GM12878 (cell line): ENCODE measurements at regions not wholly inside any gene's neighbourhood (a gene's known extent, or its start where the extent isn't known, plus 50 kb on each side); places are given as distances from the start of the nearest gene placed in this dataset.

Experiments
- BACH1 ChIP-seq: fragments of 450-650 bp; IDR thresholded peaks from 2 replicates; pipeline ENCODE4 v1.6.1; 2017; ENCODE audit warnings: mild to moderate bottlenecking, borderline replicate concordance
- BRCA1 ChIP-seq: IDR thresholded peaks from 2 replicates; pipeline ENCODE4 v1.6.1; 2011; ENCODE audit warnings: low read depth, low read length, improper control_type of control experiment
- CTCF ChIP-seq, 3 experiments: IDR thresholded peaks in 2 of 3; conservative IDR thresholded peaks in 1 of 3; 2 replicates each; pipeline ENCODE4 v1.5.1; 2011; ENCODE audit warnings: low read depth in 3 of 3, low read length in 3 of 3, mild to moderate bottlenecking in 3 of 3, control low read depth in 2 of 3, moderate library complexity in 2 of 3, inconsistent platforms in 1 of 3, mixed read lengths in 1 of 3; ENCODE audit not compliant: control insufficient read depth in 2 of 3, insufficient read depth in 1 of 3; ENCODE audit errors: extremely low read depth in 1 of 3
- EZH2 ChIP-seq: IDR thresholded peaks from 2 replicates; pipeline ENCODE4 v1.6.1; 2012; ENCODE audit warnings: low read depth, mild to moderate bottlenecking, control low read depth, inconsistent platforms, low read length, borderline replicate concordance; ENCODE audit not compliant: control insufficient read depth
- FOS ChIP-seq: IDR thresholded peaks from 3 replicates; pipeline ENCODE4 v1.6.1; 2011; ENCODE audit warnings: borderline replicate concordance; ENCODE audit not compliant: insufficient read length; ENCODE audit errors: extremely low read depth
- GABPA ChIP-seq: IDR thresholded peaks from 2 replicates; pipeline ENCODE4 v1.6.1; 2014; ENCODE audit warnings: antibody characterized with exemption, low read depth, mild to moderate bottlenecking, inconsistent platforms
- MXI1 ChIP-seq: fragments of 150-350 bp; IDR thresholded peaks from 2 replicates; pipeline ENCODE4 v1.6.1; 2011; ENCODE audit warnings: low read depth, mild to moderate bottlenecking, inconsistent platforms, low read length, improper control_type of control experiment
- PML ChIP-seq: IDR thresholded peaks from 2 replicates; pipeline ENCODE4 v1.6.1; 2012; ENCODE audit warnings: low read length, inconsistent platforms
- POLR2AphosphoS5 ChIP-seq: IDR thresholded peaks from 2 replicates; pipeline ENCODE4 v1.6.1; 2011; ENCODE audit warnings: mild to moderate bottlenecking, low read length, inconsistent platforms
- RBBP5 ChIP-seq: fragments of 200-600 bp; sonication (generic); conservative IDR thresholded peaks from 2 replicates; pipeline ENCODE4 v1.6.1; 2016
- SREBF1 ChIP-seq: IDR thresholded peaks from 2 replicates; pipeline ENCODE4 v1.6.1; 2012; ENCODE audit warnings: mild to moderate bottlenecking, low read length
- SREBF2 ChIP-seq: IDR thresholded peaks from 2 replicates; pipeline ENCODE4 v1.6.1; 2012; ENCODE audit warnings: mild to moderate bottlenecking, low read length
- YY1 ChIP-seq: IDR thresholded peaks from 2 replicates; pipeline ENCODE4 v1.6.1; 2011; ENCODE audit warnings: low read depth, mild to moderate bottlenecking, low read length

DNA sequence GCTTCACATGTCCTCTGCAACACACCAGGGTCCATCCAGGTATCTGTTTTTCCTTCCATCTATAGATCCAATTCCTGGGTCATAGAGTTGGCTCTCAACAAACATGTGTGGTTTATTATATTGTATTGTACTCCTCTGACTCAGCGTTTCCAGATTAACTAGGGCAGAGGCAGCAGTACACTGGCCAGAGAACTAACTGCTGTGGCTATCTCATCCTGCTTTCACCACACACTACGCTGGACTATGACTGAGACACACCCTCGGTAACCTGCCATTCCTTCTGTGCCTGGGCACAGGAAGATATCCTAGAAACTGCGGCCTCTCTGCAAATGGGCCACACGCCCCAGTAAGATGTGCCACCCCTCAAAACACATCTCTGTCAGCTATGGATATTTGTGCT, 159.8 kb upstream of the STK17B start:
- TF ChIP-seq CTCF (IDR thresholded peaks at IDR 0.05 in 2 of 3, conservative IDR thresholded peaks at IDR 0.05 in 1 of 3; ENCODE audit: control insufficient read depth in 2 of 3, extremely low read depth in 1 of 3, insufficient read depth in 1 of 3, low read depth in 3 of 3, low read length in 3 of 3) (no peak), SREBF1 (no peak), EZH2 (no peak), MXI1 (no peak), SREBF2 (no peak), YY1 (no peak), BRCA1 (no peak), POLR2AphosphoS5 (no peak), PML (no peak), BACH1 (no peak), GABPA (no peak), FOS (no peak), RBBP5 (no peak)
